GM12891 (cell line): ENCODE measurements at regions not wholly inside any gene's neighbourhood (a gene's known extent, or its start where the extent isn't known, plus 50 kb on each side); places are given as distances from the start of the nearest gene placed in this dataset.

Experiments
- PAX5 ChIP-seq: IDR thresholded peaks from 2 replicates; pipeline ENCODE4 v1.6.1; 2011; ENCODE audit warnings: low read length, moderate library complexity, mild to moderate bottlenecking; ENCODE audit not compliant: insufficient read depth, severe bottlenecking
- POLR2A ChIP-seq: IDR thresholded peaks from 2 replicates; pipeline ENCODE4 v1.6.1; 2011; ENCODE audit warnings: low read depth, low read length, control low read depth
- POLR2AphosphoS5 ChIP-seq: IDR thresholded peaks from 2 replicates; pipeline ENCODE4 v1.6.1; 2011; ENCODE audit warnings: low read depth, low read length, control low read depth
- POU2F2 ChIP-seq: IDR thresholded peaks from 2 replicates; pipeline ENCODE4 v1.6.1; 2011; ENCODE audit warnings: low read depth, mild to moderate bottlenecking, control low read depth, low read length, moderate library complexity
- SPI1 ChIP-seq: IDR thresholded peaks from 2 replicates; pipeline ENCODE4 v1.6.1; 2011; ENCODE audit warnings: low read depth, low read length, control low read depth
- TAF1 ChIP-seq: IDR thresholded peaks from 2 replicates; pipeline ENCODE4 v1.6.1; 2011; ENCODE audit warnings: low read depth, low read length, control low read depth

- TF ChIP-seq POLR2A (no peak), TAF1 (no peak), POLR2AphosphoS5 (no peak), PAX5 (no peak), SPI1 (no peak), POU2F2 (no peak)
Observed at GRCh38 chr12:74328623-74329022, 209.0 kb upstream of the ATXN7L3B start.
